CD4-positive, alpha-beta T cell (primary cell): ENCODE measurements at regions not wholly inside any gene's neighbourhood (a gene's known extent, or its start where the extent isn't known, plus 50 kb on each side); places are given as distances from the start of the nearest gene placed in this dataset.

Experiments used
- ATAC-seq: fragments of 200-7000 bp; cut with Tn5 transposase; one replicate; pipeline ENCODE4 v1.10.0; 2022; ENCODE audit warnings: mild to moderate bottlenecking; ENCODE audit not compliant: poor library complexity
- CTCF ChIA-PET: fragments of 350-600 bp; sonication (Branson Sonifier 250); formaldehyde crosslinking; loops from one replicate; lab custom pipeline; 2021; ENCODE audit warnings: antibody characterized with exemption, inconsistent platforms; lab: Charles Lee
- POLR2A ChIA-PET: fragments of 350-600 bp; sonication (Branson Sonifier 250); formaldehyde crosslinking; loops from one replicate; lab custom pipeline; 2021; ENCODE audit warnings: antibody characterized with exemption, inconsistent platforms; lab: Charles Lee
- DNase-seq, 14 experiments: peaks; one replicate each; pipeline ENCODE4 v3.0.0-alpha.2; 2013 to 2020; ENCODE audit warnings: mixed read lengths in 2 of 14
- H3K27ac ChIP-seq, 2 donors: one replicate each; pipeline versions ENCODE4 v1.5.1 to v1.7.0; 2013; ENCODE audit warnings: low read length in 2 of 2, low read depth in 1 of 2, mild to moderate bottlenecking in 1 of 2
- H3K27me3 ChIP-seq, 2 experiments: 1 replicate in 1 of 2; 2 replicates in 1 of 2; pipeline versions ENCODE4 v1.6.1 to v1.7.0; 2013; ENCODE audit warnings: low read length in 2 of 2, control low read depth in 1 of 2, mild to moderate bottlenecking in 1 of 2, moderate library complexity in 1 of 2; ENCODE audit not compliant: insufficient read depth in 2 of 2, control insufficient read depth in 1 of 2
- H3K36me3 ChIP-seq: one replicate; pipeline ENCODE4 v1.6.1; 2013; ENCODE audit warnings: low read length, control low read depth; ENCODE audit not compliant: insufficient read depth
- H3K4me1 ChIP-seq: one replicate; pipeline ENCODE4 v1.6.1; 2013; ENCODE audit warnings: low read length, control low read depth; ENCODE audit not compliant: insufficient read depth
- H3K4me3 ChIP-seq: one replicate; pipeline ENCODE4 v1.5.1; 2013; ENCODE audit warnings: mild to moderate bottlenecking, low read length, moderate library complexity
- H3K9me3 ChIP-seq, 2 experiments: 1 replicate in 1 of 2; 2 replicates in 1 of 2; pipeline versions ENCODE4 v1.6.1 to v1.7.0; 2013; ENCODE audit warnings: low read length in 2 of 2, mild to moderate bottlenecking in 2 of 2, control low read depth in 1 of 2, moderate library complexity in 1 of 2; ENCODE audit not compliant: control insufficient read depth in 1 of 2, insufficient read depth in 1 of 2
- H3K27ac Mint-ChIP-seq: one replicate; pipeline ENCODE4 v1.8.0; 2020; ENCODE audit warnings: mixed read lengths
- H3K27me3 Mint-ChIP-seq: one replicate; pipeline ENCODE4 v1.8.0; 2021; ENCODE audit warnings: mixed read lengths
- H3K36me3 Mint-ChIP-seq: one replicate; pipeline ENCODE4 v1.8.0; 2021; ENCODE audit warnings: low read depth, mixed read lengths
- H3K4me1 Mint-ChIP-seq: one replicate; pipeline ENCODE4 v1.8.0; 2021; ENCODE audit warnings: low read depth, mixed read lengths
- H3K4me3 Mint-ChIP-seq: one replicate; pipeline ENCODE4 v1.8.0; 2020; ENCODE audit warnings: mild to moderate bottlenecking, mixed read lengths
- H3K9me3 Mint-ChIP-seq: one replicate; pipeline ENCODE4 v1.8.0; 2020; ENCODE audit warnings: mixed read lengths
- intact Hi-C, 2 experiments: fragments of 100-400 bp; cut with DNase I in 1 of 2; cut with micrococcal nuclease in 1 of 2; formaldehyde crosslinking; loops; one replicate each; pipeline versions ENCODE4 v1.15.1 to v1.9.0; 2023 to 2025; cut with DNase I, micrococcal nuclease
- TF ChIP-seq, protein P1 (sequence below): fragments of 200-600 bp; IDR thresholded peaks from one replicate; pipeline ENCODE4 v1.8.0; 2022; ENCODE audit warnings: antibody characterized with exemption, mild to moderate bottlenecking

DNA sequence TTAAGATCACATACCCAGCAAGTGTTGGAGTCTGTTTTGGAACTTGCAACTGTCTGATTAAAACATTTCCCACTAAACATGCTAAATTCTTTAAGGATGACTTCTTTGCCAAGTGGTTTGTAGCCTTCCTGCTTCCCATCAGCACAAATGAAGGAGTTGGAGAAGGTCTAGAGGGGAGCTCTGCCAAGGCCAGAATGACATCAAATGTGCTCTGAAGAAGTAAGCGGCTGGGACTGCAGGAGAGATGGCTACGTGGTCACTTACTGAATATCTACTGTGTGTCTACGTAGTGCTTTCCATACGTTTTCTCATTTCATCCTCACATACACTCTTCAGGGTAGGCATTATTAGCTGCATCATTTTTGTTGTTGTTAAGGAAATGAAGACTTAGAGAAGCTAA lies 135.7 kb upstream of the NLRP1 start:
- Mint-ChIP-seq H3K27me3 (peaks cover 62% of the 10 kb centered on the region), H3K27ac (no peak overlapping the region)
- intact Hi-C loops: no loop called here

GRCh38 chr17:5730373-5730772 lies 146.1 kb upstream of the NLRP1 start:
- Mint-ChIP-seq H3K9me3 (peaks cover 2% of the 10 kb centered on the region), H3K4me1 (no peaks in the 10 kb centered on the region), H3K4me3 (no peak overlapping the region), H3K36me3 (no peaks in the 10 kb centered on the region), H3K27ac (no peak overlapping the region), H3K27me3 (peaks cover 75% of the 10 kb centered on the region)
- H3K4me3 ChIP-seq: no peak overlapping the region
- H3K27ac ChIP-seq: no peak overlapping the region
- ChIA-PET CTCF (no interaction called here), POLR2A (no interaction called here)
- ATAC-seq (no peak), DNase-seq (no peak)
- H3K27me3 ChIP-seq: peaks cover 7 to 18% of the 10 kb centered on the region in 2 experiments
- no peaks in the 10 kb centered on the region for H3K4me1 ChIP-seq
- H3K9me3 ChIP-seq: no peaks in the 10 kb centered on the region
- intact Hi-C loops: no loop called here
- TF ChIP-seq, protein P1, sequence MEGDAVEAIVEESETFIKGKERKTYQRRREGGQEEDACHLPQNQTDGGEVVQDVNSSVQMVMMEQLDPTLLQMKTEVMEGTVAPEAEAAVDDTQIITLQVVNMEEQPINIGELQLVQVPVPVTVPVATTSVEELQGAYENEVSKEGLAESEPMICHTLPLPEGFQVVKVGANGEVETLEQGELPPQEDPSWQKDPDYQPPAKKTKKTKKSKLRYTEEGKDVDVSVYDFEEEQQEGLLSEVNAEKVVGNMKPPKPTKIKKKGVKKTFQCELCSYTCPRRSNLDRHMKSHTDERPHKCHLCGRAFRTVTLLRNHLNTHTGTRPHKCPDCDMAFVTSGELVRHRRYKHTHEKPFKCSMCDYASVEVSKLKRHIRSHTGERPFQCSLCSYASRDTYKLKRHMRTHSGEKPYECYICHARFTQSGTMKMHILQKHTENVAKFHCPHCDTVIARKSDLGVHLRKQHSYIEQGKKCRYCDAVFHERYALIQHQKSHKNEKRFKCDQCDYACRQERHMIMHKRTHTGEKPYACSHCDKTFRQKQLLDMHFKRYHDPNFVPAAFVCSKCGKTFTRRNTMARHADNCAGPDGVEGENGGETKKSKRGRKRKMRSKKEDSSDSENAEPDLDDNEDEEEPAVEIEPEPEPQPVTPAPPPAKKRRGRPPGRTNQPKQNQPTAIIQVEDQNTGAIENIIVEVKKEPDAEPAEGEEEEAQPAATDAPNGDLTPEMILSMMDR: no peak
- H3K36me3 ChIP-seq: no peaks in the 10 kb centered on the region

More for the DNA sequence above, 135.7 kb upstream of the NLRP1 start:
- H3K4me3 Mint-ChIP-seq: no peak overlapping the region
- Histone ChIP-seq H3K9me3 (no peaks in the 10 kb centered on the region), H3K27ac (no peak overlapping the region), H3K4me1 (no peaks in the 10 kb centered on the region), H3K4me3 (no peak overlapping the region), H3K27me3 (peaks cover 7 to 16% of the 10 kb centered on the region in 2 experiments), H3K36me3 (no peaks in the 10 kb centered on the region)
- no peaks in the 10 kb centered on the region for H3K36me3 Mint-ChIP-seq
- TF ChIP-seq, protein P1: no peak
- peaks cover 4% of the 10 kb centered on the region for H3K9me3 Mint-ChIP-seq
- DNase-seq: no peak
- H3K4me1 Mint-ChIP-seq: no peaks in the 10 kb centered on the region
- ChIA-PET POLR2A (no interaction called here), CTCF (no interaction called here)
- no peak for ATAC-seq

DNA sequence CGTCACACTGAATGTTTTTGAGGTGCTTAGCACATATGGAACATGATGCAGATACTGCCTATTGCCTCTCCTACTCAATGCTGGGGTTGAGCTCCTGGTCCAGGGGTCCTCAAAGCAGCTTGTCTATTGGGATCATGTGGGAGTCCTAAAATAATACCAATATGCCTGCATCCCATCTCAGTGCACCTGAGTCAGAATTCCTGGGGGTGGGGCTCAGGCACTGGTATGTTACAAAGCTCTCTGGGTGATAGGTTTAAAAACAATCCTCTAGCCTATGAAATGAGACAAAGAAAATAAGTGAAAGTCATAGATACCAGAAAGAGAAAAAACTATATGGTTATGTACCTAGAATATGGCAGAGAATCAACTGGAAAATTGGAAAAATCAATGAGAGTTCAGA lies 156.6 kb upstream of the NLRP1 start:
- no peaks in the 10 kb centered on the region for H3K9me3 ChIP-seq
- Mint-ChIP-seq H3K36me3 (no peaks in the 10 kb centered on the region), H3K4me3 (no peak overlapping the region), H3K27me3 (peaks cover 39% of the 10 kb centered on the region), H3K4me1 (no peaks in the 10 kb centered on the region), H3K9me3 (no peaks in the 10 kb centered on the region), H3K27ac (no peak overlapping the region)
- TF ChIP-seq, protein P1: no peak
- intact Hi-C loops: no loop called here
- CTCF ChIA-PET: no interaction called here
- no peak for ATAC-seq
- no peak for DNase-seq
- H3K4me1 ChIP-seq: no peaks in the 10 kb centered on the region
- peaks cover 9 to 13% of the 10 kb centered on the region in 2 experiments for H3K27me3 ChIP-seq
- no peak overlapping the region for H3K27ac ChIP-seq
- POLR2A ChIA-PET: no interaction called here
- no peak overlapping the region for H3K4me3 ChIP-seq
- no peaks in the 10 kb centered on the region for H3K36me3 ChIP-seq
